Thyroid gland (tissue), 4 donors: ENCODE measurements at regions not wholly inside any gene's neighbourhood (a gene's known extent, or its start where the extent isn't known, plus 50 kb on each side); places are given as distances from the start of the nearest gene placed in this dataset.

Experiments used
- POLR2A ChIP-seq, 2 donors: fragments of 450-650 bp; IDR thresholded peaks; one replicate each; pipeline ENCODE4 v1.6.1; 2017; ENCODE audit warnings: antibody characterized with exemption in 2 of 2, mild to moderate bottlenecking in 2 of 2, moderate library complexity in 1 of 2
- TF ChIP-seq, protein P1 (sequence below), 6 experiments: fragments of 200-600 bp in 3 of 6; fragments of 450-650 bp in 3 of 6; sonication (generic) in 3 of 6; IDR thresholded peaks; one replicate each; pipeline ENCODE4 v1.5.1; 2016 to 2019; ENCODE audit warnings: antibody characterized with exemption in 6 of 6, mild to moderate bottlenecking in 2 of 6, inconsistent platforms in 1 of 6, moderate library complexity in 1 of 6

DNA sequence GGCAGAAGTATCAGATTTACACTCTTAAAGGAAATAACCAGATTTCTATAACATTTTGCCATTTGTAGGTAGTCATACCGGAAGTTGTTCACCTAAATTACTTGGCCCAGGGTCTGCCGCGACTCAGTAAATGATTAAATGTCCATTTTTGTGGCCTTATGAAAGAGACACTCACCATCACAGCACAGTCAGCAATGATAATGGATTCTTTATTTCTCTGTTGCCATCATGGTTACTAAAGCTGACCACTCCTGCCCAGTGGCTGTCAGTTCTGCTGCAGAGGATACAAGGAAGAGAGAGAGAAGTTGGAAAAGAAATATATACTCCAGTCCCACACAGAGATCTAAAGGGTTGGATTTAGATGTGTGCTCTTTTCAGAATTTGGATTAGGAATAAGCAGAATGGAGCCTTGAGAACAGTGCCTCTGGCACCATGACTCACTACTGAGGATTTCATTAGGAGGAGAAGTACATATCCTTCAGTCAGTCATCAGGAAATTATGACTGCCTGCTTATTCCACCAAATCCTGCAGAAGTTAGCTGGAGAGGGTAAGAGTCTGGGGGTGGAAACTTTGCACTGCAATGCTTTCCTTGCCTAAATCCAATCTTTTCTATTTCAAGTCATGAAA, 72.8 kb upstream of the EFNA5 start:
- TF ChIP-seq, protein P1, sequence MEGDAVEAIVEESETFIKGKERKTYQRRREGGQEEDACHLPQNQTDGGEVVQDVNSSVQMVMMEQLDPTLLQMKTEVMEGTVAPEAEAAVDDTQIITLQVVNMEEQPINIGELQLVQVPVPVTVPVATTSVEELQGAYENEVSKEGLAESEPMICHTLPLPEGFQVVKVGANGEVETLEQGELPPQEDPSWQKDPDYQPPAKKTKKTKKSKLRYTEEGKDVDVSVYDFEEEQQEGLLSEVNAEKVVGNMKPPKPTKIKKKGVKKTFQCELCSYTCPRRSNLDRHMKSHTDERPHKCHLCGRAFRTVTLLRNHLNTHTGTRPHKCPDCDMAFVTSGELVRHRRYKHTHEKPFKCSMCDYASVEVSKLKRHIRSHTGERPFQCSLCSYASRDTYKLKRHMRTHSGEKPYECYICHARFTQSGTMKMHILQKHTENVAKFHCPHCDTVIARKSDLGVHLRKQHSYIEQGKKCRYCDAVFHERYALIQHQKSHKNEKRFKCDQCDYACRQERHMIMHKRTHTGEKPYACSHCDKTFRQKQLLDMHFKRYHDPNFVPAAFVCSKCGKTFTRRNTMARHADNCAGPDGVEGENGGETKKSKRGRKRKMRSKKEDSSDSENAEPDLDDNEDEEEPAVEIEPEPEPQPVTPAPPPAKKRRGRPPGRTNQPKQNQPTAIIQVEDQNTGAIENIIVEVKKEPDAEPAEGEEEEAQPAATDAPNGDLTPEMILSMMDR (IDR thresholded peaks at IDR 0.05) = no peak
- no peak for TF ChIP-seq POLR2A (IDR thresholded peaks at IDR 0.05)
